ENCODE measurements at regions not wholly inside any gene's neighbourhood (a gene's known extent, or its start where the extent isn't known, plus 50 kb on each side); places are given as distances from the start of the nearest gene placed in this dataset.

DNA sequence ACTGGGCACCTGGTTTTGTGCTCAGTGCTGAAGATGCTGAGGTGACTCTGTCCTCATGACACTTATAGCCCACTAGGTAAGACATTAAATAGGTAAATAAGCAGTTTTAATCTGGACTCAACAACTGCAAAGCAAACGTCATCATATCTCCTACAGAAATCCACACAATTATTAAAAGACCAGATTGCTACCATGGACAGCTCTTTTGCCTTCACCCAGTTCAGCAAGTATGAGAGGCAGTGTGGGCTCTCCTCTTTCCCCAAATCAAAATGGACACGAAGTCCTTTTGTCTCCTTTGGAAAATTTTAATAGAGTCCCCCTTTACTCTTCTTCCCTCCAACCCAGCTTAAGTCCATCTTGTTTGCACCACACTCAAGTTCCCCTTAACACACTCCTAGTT is 171.1 kb downstream of the RPAP3 start:
- Histone ChIP-seq H4K20me1 (ENCODE audit: low read length) (no peaks in the 10 kb centered on the region), H3K4me3 (ENCODE audit: low read length) (no peak overlapping the region), H3K4me1 (ENCODE audit: insufficient read depth, low read length) (no peaks in the 10 kb centered on the region), H3K9me2 (replicated peaks; ENCODE audit: low read length) (no peaks in the 10 kb centered on the region), H3K27me3 (ENCODE audit: low read length) (peaks cover 29% of the 10 kb centered on the region; the same call in 1 of the 2 replicates), H3K9ac (ENCODE audit: low read length) (no peak overlapping the region), H3F3A (ENCODE audit: low read length, unreplicated experiment) (no peaks in the 10 kb centered on the region), H3K36me3 (ENCODE audit: low read depth, low read length) (no peaks in the 10 kb centered on the region), H3K79me2 (ENCODE audit: low read length) (no peaks in the 10 kb centered on the region), H3K9me3 (ENCODE audit: low read length) (peaks cover 12% of the 10 kb centered on the region; the same call in 1 of the 2 replicates), H3K4me2 (ENCODE audit: low read length) (no peak overlapping the region), H3K27ac (ENCODE audit: low read length) (no peak overlapping the region), H2AFZ (ENCODE audit: low read length) (no peak overlapping the region)
- ChIA-PET POLR2A (ENCODE audit: unreplicated experiment) (no interaction called here), CTCF (no interaction called here)
- TF ChIP-seq, protein P1, sequence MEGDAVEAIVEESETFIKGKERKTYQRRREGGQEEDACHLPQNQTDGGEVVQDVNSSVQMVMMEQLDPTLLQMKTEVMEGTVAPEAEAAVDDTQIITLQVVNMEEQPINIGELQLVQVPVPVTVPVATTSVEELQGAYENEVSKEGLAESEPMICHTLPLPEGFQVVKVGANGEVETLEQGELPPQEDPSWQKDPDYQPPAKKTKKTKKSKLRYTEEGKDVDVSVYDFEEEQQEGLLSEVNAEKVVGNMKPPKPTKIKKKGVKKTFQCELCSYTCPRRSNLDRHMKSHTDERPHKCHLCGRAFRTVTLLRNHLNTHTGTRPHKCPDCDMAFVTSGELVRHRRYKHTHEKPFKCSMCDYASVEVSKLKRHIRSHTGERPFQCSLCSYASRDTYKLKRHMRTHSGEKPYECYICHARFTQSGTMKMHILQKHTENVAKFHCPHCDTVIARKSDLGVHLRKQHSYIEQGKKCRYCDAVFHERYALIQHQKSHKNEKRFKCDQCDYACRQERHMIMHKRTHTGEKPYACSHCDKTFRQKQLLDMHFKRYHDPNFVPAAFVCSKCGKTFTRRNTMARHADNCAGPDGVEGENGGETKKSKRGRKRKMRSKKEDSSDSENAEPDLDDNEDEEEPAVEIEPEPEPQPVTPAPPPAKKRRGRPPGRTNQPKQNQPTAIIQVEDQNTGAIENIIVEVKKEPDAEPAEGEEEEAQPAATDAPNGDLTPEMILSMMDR (conservative IDR thresholded peaks at IDR 0.05; ENCODE audit: low read depth, low read length), result no peak
- TF ChIP-seq EZH2 (IDR thresholded peaks at IDR 0.05; ENCODE audit: low read length, unreplicated experiment), result no peak
- TF ChIP-seq EZH2phosphoT487 (IDR thresholded peaks at IDR 0.05; ENCODE audit: borderline replicate concordance, low read length), result no peak
- DNase-seq, result peak; percentile 33
- intact Hi-C loops (cut with micrococcal nuclease), result no loop called here
- no TSS peak for BruUV-seq (replicated peaks)
- no peak for ATAC-seq

GRCh38 chr12:47530050-47530449 is 175.8 kb downstream of the RPAP3 start:
- H3K4me2 ChIP-seq (ENCODE audit: low read length), result no peak overlapping the region
- DNase-seq (no peak), ATAC-seq (no peak)
- H3K9ac ChIP-seq (ENCODE audit: low read length), result no peak overlapping the region
- H3K4me1 ChIP-seq (ENCODE audit: insufficient read depth, low read length), result no peaks in the 10 kb centered on the region
- no peaks in the 10 kb centered on the region for H3K36me3 ChIP-seq (ENCODE audit: low read depth, low read length)
- H3K79me2 ChIP-seq (ENCODE audit: low read length), result no peaks in the 10 kb centered on the region
- H3K9me2 ChIP-seq (replicated peaks; ENCODE audit: low read length), result no peaks in the 10 kb centered on the region
- TF ChIP-seq EZH2phosphoT487 (IDR thresholded peaks at IDR 0.05; ENCODE audit: borderline replicate concordance, low read length), result no peak
- TF ChIP-seq, protein P1 (conservative IDR thresholded peaks at IDR 0.05; ENCODE audit: low read depth, low read length), result no peak
- H3K27me3 ChIP-seq (ENCODE audit: low read length), result peaks cover 17% of the 10 kb centered on the region; the same call in 1 of the 2 replicates
- H3K4me3 ChIP-seq (ENCODE audit: low read length), result no peak overlapping the region
- H3K9me3 ChIP-seq (ENCODE audit: low read length), result peaks cover 12% of the 10 kb centered on the region; the same call in 1 of the 2 replicates
- H3K27ac ChIP-seq (ENCODE audit: low read length), result no peak overlapping the region
- H3F3A ChIP-seq (ENCODE audit: low read length, unreplicated experiment), result no peaks in the 10 kb centered on the region
- no TSS peak for BruUV-seq (replicated peaks)
- intact Hi-C loops (cut with micrococcal nuclease), result no loop called here
- CTCF ChIA-PET, result no interaction called here
- POLR2A ChIA-PET (ENCODE audit: unreplicated experiment), result no interaction called here
- no peak overlapping the region for H2AFZ ChIP-seq (ENCODE audit: low read length)
- no peaks in the 10 kb centered on the region for H4K20me1 ChIP-seq (ENCODE audit: low read length)

GRCh38 chr12:47527816-47528215 is 178.0 kb downstream of the RPAP3 start:
- intact Hi-C loops (cut with micrococcal nuclease), result no loop called here
- POLR2A ChIA-PET (ENCODE audit: unreplicated experiment), result no interaction called here

More at GRCh38 chr12:47527816-47528215, 178.0 kb downstream of the RPAP3 start:
- Histone ChIP-seq H3K36me3 (ENCODE audit: low read depth, low read length) (no peaks in the 10 kb centered on the region), H3K27me3 (ENCODE audit: low read length) (peaks cover 17% of the 10 kb centered on the region; the same call in 1 of the 2 replicates), H3K4me3 (ENCODE audit: low read length) (no peak overlapping the region), H2AFZ (ENCODE audit: low read length) (no peak overlapping the region), H3K9me2 (replicated peaks; ENCODE audit: low read length) (no peaks in the 10 kb centered on the region), H3K9ac (ENCODE audit: low read length) (no peak overlapping the region), H3K9me3 (ENCODE audit: low read length) (peaks cover 12% of the 10 kb centered on the region; the same call in 1 of the 2 replicates), H3K27ac (ENCODE audit: low read length) (no peak overlapping the region), H3K4me1 (ENCODE audit: insufficient read depth, low read length) (no peaks in the 10 kb centered on the region), H3K79me2 (ENCODE audit: low read length) (no peaks in the 10 kb centered on the region), H4K20me1 (ENCODE audit: low read length) (no peaks in the 10 kb centered on the region), H3F3A (ENCODE audit: low read length, unreplicated experiment) (no peaks in the 10 kb centered on the region), H3K4me2 (ENCODE audit: low read length) (no peak overlapping the region)
- CTCF ChIA-PET, result no interaction called here
- ATAC-seq, result no peak
- TF ChIP-seq EZH2 (IDR thresholded peaks at IDR 0.05; ENCODE audit: low read length, unreplicated experiment) (no peak), EZH2phosphoT487 (IDR thresholded peaks at IDR 0.05; ENCODE audit: borderline replicate concordance, low read length) (no peak)
- TF ChIP-seq, protein P1 (conservative IDR thresholded peaks at IDR 0.05; ENCODE audit: low read depth, low read length), result no peak
- DNase-seq, result no peak
- no TSS peak for BruUV-seq (replicated peaks)

Measured in PC-3 (cell line).